Body of pancreas (tissue), 4 donors: ENCODE measurements at regions not wholly inside any gene's neighbourhood (a gene's known extent, or its start where the extent isn't known, plus 50 kb on each side); places are given as distances from the start of the nearest gene placed in this dataset.

ENCODE experiments used
- ATAC-seq: fragments of 150-250 bp; one replicate; pipeline ENCODE4 v1.9.1; 2016
- DNase-seq, 4 donors: peaks; one replicate each; pipeline ENCODE4 v3.0.0-alpha.2; 2019
- H3K27ac ChIP-seq, 4 donors: fragments of 200-600 bp; sonication (generic); 1 replicate in 3 of 4; 2 replicates in 1 of 4; pipeline versions ENCODE4 v1.5.1 to v1.6.1; 2016 to 2019; ENCODE audit warnings: mild to moderate bottlenecking in 1 of 4, mixed read lengths in 1 of 4, moderate library complexity in 1 of 4
- H3K27me3 ChIP-seq, 2 donors: fragments of 200-600 bp; sonication (generic); one replicate each; pipeline ENCODE4 v1.6.0; 2016; ENCODE audit warnings: mild to moderate bottlenecking in 1 of 2
- H3K36me3 ChIP-seq, 2 donors: fragments of 200-600 bp; sonication (generic); replicated peaks in 1 of 2; 2 replicates each; pipeline ENCODE4 v1.5.1; 2016; ENCODE audit warnings: low read depth in 2 of 2; ENCODE audit not compliant: insufficient read depth in 1 of 2
- H3K4me1 ChIP-seq: fragments of 200-600 bp; sonication (generic); one replicate; pipeline ENCODE4 v1.6.0; 2016
- H3K4me3 ChIP-seq, 2 donors: fragments of 200-600 bp; sonication (generic); 1 replicate in 1 of 2; 2 replicates in 1 of 2; pipeline ENCODE4 v1.5.1; 2016 to 2019
- H3K9me3 ChIP-seq, 3 donors: fragments of 200-600 bp; sonication (generic); 1 replicate in 2 of 3; 2 replicates in 1 of 3; pipeline ENCODE4 v1.5.1; 2016
- POLR2A ChIP-seq, 3 donors: fragments of 450-650 bp; IDR thresholded peaks; one replicate each; pipeline ENCODE4 v1.6.1; 2016; ENCODE audit warnings: antibody characterized with exemption in 3 of 3, mild to moderate bottlenecking in 2 of 3
- WGBS, 2 donors: methylation state at CpG; one replicate each; pipeline ENCODE4 v1.1.5; 2017; 5-methylcytosine and 5-hydroxymethylcytosine counted together
- intact Hi-C: fragments of 100-400 bp; cut with DNase I; formaldehyde crosslinking; loops from one replicate; pipeline ENCODE4 v1.15.1; 2023
- TF ChIP-seq, protein P1 (sequence below), 7 experiments: fragments of 450-650 bp in 4 of 7; fragments of 200-600 bp in 3 of 7; sonication (generic) in 3 of 7; IDR thresholded peaks; one replicate each; pipeline ENCODE4 v1.5.1; 2016 to 2019; ENCODE audit warnings: antibody characterized with exemption in 7 of 7

- 95 to 97% methylated on average over 2 of the region's 2 CpGs for WGBS, 2 donors
- H3K4me1 ChIP-seq = no peaks in the 10 kb centered on the region
- H3K4me3 ChIP-seq = no peak overlapping the region
- TF ChIP-seq, protein P1, sequence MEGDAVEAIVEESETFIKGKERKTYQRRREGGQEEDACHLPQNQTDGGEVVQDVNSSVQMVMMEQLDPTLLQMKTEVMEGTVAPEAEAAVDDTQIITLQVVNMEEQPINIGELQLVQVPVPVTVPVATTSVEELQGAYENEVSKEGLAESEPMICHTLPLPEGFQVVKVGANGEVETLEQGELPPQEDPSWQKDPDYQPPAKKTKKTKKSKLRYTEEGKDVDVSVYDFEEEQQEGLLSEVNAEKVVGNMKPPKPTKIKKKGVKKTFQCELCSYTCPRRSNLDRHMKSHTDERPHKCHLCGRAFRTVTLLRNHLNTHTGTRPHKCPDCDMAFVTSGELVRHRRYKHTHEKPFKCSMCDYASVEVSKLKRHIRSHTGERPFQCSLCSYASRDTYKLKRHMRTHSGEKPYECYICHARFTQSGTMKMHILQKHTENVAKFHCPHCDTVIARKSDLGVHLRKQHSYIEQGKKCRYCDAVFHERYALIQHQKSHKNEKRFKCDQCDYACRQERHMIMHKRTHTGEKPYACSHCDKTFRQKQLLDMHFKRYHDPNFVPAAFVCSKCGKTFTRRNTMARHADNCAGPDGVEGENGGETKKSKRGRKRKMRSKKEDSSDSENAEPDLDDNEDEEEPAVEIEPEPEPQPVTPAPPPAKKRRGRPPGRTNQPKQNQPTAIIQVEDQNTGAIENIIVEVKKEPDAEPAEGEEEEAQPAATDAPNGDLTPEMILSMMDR (IDR thresholded peaks at IDR 0.05) = no peak
- TF ChIP-seq POLR2A (IDR thresholded peaks at IDR 0.05) = no peak
- H3K36me3 ChIP-seq = no peaks in the 10 kb centered on the region
- no peak for ATAC-seq
- intact Hi-C loops = loop anchor here (10.0 kb wide), 1 partner anchor 173 kb away; no protein-coding TSS in a partner anchor
- H3K9me3 ChIP-seq = no peaks in the 10 kb centered on the region
- H3K27ac ChIP-seq = no peak overlapping the region
- DNase-seq = no peak
- H3K27me3 ChIP-seq = no peaks in the 10 kb centered on the region
Measured at GRCh38 chr2:109718139-109718538, 76.0 kb upstream of the RGPD5 start.

DNA sequence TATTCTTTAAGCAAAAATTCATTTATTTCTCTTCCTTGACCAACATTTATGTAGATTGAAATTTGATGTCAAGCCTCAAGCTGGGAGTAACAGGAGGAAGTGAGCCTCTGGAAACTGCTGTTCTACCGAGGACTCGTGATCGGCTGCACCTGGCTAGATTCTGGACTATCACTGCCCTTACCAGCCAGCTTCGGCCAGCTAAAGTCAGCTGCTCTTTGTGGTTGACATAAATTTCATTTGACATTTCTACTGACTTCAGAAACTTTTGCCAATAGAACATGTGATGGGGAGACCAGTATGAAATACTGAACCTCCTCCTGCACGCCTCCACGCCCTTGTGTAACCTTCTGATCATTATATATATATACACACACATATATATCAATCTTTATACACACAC is 74.2 kb upstream of the RGPD5 start:
- Histone ChIP-seq H3K9me3 (no peaks in the 10 kb centered on the region), H3K36me3 (no peaks in the 10 kb centered on the region), H3K4me1 (no peaks in the 10 kb centered on the region), H3K27me3 (no peaks in the 10 kb centered on the region), H3K27ac (no peak overlapping the region), H3K4me3 (no peak overlapping the region)
- intact Hi-C loops = loop anchor here (10.0 kb wide), 1 partner anchor 175 kb away; no protein-coding TSS in a partner anchor
- WGBS, 2 donors = 73 to 84% methylated on average over 6 of the region's 6 CpGs
- TF ChIP-seq, protein P1 (IDR thresholded peaks at IDR 0.05) = no peak
- TF ChIP-seq POLR2A (IDR thresholded peaks at IDR 0.05) = no peak
- ATAC-seq (no peak), DNase-seq (no peak)

DNA sequence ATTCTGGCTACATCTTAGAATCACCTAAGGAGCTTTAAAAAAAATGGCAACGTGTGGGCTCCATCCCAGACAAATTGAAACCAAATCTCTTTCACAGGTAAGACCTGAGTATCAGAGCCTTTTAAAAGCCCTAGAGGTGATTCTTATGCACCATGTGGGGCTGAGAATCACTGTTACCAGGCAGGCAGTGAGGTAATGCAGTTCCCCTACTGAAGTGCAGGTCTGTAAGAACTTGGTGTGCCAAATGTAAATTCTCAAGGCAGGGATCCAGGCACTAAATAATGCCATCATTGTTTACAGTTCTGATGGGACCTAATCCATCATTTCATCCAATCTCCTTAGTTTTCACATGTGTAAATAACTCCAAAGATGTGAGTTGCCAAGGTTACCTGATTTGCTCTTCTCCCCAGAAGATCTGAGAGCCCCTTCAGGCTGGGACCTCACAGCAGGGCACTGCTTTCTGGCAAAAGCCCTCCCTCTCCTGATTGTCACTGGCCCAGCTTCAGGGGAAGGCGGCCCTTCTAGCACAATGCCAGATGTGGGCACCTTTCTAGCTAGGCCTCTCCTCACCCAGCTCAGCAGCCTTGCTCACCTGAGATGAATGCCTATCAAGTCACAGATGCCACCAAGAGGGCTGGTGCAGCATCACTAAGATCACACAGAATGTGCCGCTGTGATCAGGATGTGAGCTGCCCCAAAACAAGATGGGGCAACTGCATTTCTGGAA is 73.6 kb upstream of the RGPD5 start:
- Histone ChIP-seq H3K27me3 (no peaks in the 10 kb centered on the region), H3K4me1 (no peaks in the 10 kb centered on the region), H3K27ac (no peak overlapping the region), H3K36me3 (no peaks in the 10 kb centered on the region), H3K4me3 (no peak overlapping the region), H3K9me3 (no peaks in the 10 kb centered on the region)
- intact Hi-C loops = no loop called here
- TF ChIP-seq, protein P1 (IDR thresholded peaks at IDR 0.05) = no peak
- TF ChIP-seq POLR2A (IDR thresholded peaks at IDR 0.05) = no peak
- ATAC-seq = peak; percentile 66
- DNase-seq = no peak
- 49 to 63% methylated on average over 2 to 3 of the region's 3 CpGs for WGBS, 2 donors

DNA sequence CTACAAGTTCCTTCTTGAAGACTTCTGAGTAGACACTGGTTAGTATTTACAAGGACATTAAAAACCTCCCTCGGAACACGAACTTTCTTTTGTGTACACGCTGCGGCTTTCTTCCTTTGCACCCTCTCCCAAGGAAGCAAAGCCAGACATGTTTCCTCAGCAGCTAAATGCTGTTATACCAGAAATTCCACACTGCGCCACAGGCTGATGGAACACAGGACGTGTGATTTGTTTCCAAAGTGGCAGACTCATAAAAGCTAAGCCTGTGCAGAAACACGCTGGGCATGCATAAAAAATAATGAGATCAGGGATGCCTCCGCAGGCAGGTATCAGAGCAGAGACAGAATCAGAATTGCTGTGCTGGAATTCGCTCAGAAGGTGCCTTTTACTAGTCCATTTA is 73.0 kb upstream of the RGPD5 start:
- no peak for TF ChIP-seq POLR2A (IDR thresholded peaks at IDR 0.05)
- TF ChIP-seq, protein P1 (IDR thresholded peaks at IDR 0.05) = no peak
- Histone ChIP-seq H3K9me3 (no peaks in the 10 kb centered on the region), H3K4me1 (no peaks in the 10 kb centered on the region), H3K4me3 (no peak overlapping the region), H3K27me3 (no peaks in the 10 kb centered on the region), H3K27ac (no peak overlapping the region), H3K36me3 (no peaks in the 10 kb centered on the region)
- DNase-seq = no peak
- intact Hi-C loops = no loop called here
- WGBS, 2 donors = 73 to 77% methylated on average over 9 of the region's 9 CpGs
- peak; percentile 15 for ATAC-seq

GRCh38 chr2:109721626-109722025 is 72.5 kb upstream of the RGPD5 start:
- Histone ChIP-seq H3K27ac (no peak overlapping the region), H3K27me3 (no peaks in the 10 kb centered on the region), H3K4me1 (peaks cover 1% of the 10 kb centered on the region), H3K36me3 (no peaks in the 10 kb centered on the region), H3K4me3 (no peak overlapping the region), H3K9me3 (no peaks in the 10 kb centered on the region)
- DNase-seq = no peak
- no peak for ATAC-seq
- 57 to 67% methylated on average over 7 to 8 of the region's 8 CpGs for WGBS, 2 donors
- TF ChIP-seq POLR2A (IDR thresholded peaks at IDR 0.05) = no peak
- TF ChIP-seq, protein P1 (IDR thresholded peaks at IDR 0.05) = no peak
- intact Hi-C loops = no loop called here
